Naive thymus-derived CD4-positive, alpha-beta T cell (primary cell): ENCODE measurements at regions not wholly inside any gene's neighbourhood (a gene's known extent, or its start where the extent isn't known, plus 50 kb on each side); places are given as distances from the start of the nearest gene placed in this dataset.

Experiments
- ATAC-seq: fragments of 150-1000 bp; cut with Tn5 transposase; 2 replicates; pipeline ENCODE4 v1.10.0; 2021; ENCODE audit warnings: mild to moderate bottlenecking, moderate library complexity
- CTCF ChIA-PET: fragments of 350-600 bp; sonication (Branson Sonifier 250); formaldehyde crosslinking; loops from one replicate; lab custom pipeline; 2021; ENCODE audit warnings: antibody characterized with exemption; lab: Charles Lee
- POLR2A ChIA-PET: fragments of 350-600 bp; sonication (Branson Sonifier 250); formaldehyde crosslinking; loops from one replicate; lab custom pipeline; 2021; ENCODE audit warnings: antibody characterized with exemption, inconsistent platforms; lab: Charles Lee
- DNase-seq, 9 donors: peaks; one replicate each; pipeline versions ENCODE4 v3.0.0 to v3.0.0-alpha.2; 2020 to 2022; ENCODE audit warnings: mixed read lengths in 1 of 9
- H3K27ac ChIP-seq: one replicate; pipeline ENCODE4 v1.7.0; 2013; ENCODE audit warnings: mild to moderate bottlenecking, low read depth, low read length, moderate library complexity
- H3K27me3 ChIP-seq, 2 donors: one replicate each; pipeline ENCODE4 v1.7.0; 2013; ENCODE audit warnings: low read length in 2 of 2, mild to moderate bottlenecking in 2 of 2, moderate library complexity in 2 of 2; ENCODE audit not compliant: control insufficient read depth in 2 of 2, insufficient read depth in 2 of 2
- H3K36me3 ChIP-seq, 3 experiments: 1 replicate in 2 of 3; 2 replicates in 1 of 3; pipeline ENCODE4 v1.7.0; 2013; ENCODE audit warnings: low read length in 3 of 3, mild to moderate bottlenecking in 3 of 3, moderate library complexity in 1 of 3; ENCODE audit not compliant: insufficient read depth in 3 of 3, control insufficient read depth in 2 of 3
- H3K4me1 ChIP-seq, 2 donors: one replicate each; pipeline ENCODE4 v1.7.0; 2013; ENCODE audit warnings: low read length in 2 of 2, mild to moderate bottlenecking in 2 of 2, moderate library complexity in 1 of 2; ENCODE audit not compliant: control insufficient read depth in 2 of 2, insufficient read depth in 2 of 2
- H3K4me3 ChIP-seq: 2 replicates; pipeline ENCODE4 v1.7.0; 2013; ENCODE audit warnings: mild to moderate bottlenecking, low read length
- H3K9me3 ChIP-seq, 3 experiments: 1 replicate in 2 of 3; 2 replicates in 1 of 3; pipeline ENCODE4 v1.7.0; 2013; ENCODE audit warnings: low read length in 3 of 3; ENCODE audit not compliant: control insufficient read depth in 2 of 3
- H3K27ac Mint-ChIP-seq, 9 donors: one replicate each; pipeline ENCODE4 v1.8.0; 2020 to 2022; ENCODE audit warnings: mixed read lengths in 9 of 9, mild to moderate bottlenecking in 8 of 9, moderate library complexity in 5 of 9, inconsistent platforms in 2 of 9
- H3K27me3 Mint-ChIP-seq, 5 donors: one replicate each; pipeline ENCODE4 v1.8.0; 2021 to 2022; ENCODE audit warnings: mixed read lengths in 5 of 5, mild to moderate bottlenecking in 1 of 5
- H3K36me3 Mint-ChIP-seq, 5 donors: one replicate each; pipeline ENCODE4 v1.8.0; 2020 to 2022; ENCODE audit warnings: mixed read lengths in 5 of 5, mild to moderate bottlenecking in 3 of 5, inconsistent platforms in 1 of 5
- H3K4me1 Mint-ChIP-seq, 7 donors: one replicate each; pipeline ENCODE4 v1.8.0; 2020 to 2022; ENCODE audit warnings: mixed read lengths in 7 of 7, mild to moderate bottlenecking in 3 of 7, inconsistent platforms in 1 of 7
- H3K4me3 Mint-ChIP-seq, 10 donors: one replicate each; pipeline ENCODE4 v1.8.0; 2020 to 2022; ENCODE audit warnings: mild to moderate bottlenecking in 10 of 10, mixed read lengths in 10 of 10, moderate library complexity in 6 of 10, inconsistent platforms in 2 of 10
- H3K9me3 Mint-ChIP-seq, 11 donors: one replicate each; pipeline ENCODE4 v1.8.0; 2020 to 2022; ENCODE audit warnings: mixed read lengths in 11 of 11, mild to moderate bottlenecking in 4 of 11, inconsistent platforms in 1 of 11, moderate library complexity in 1 of 11
- intact Hi-C, 2 donors: fragments of 100-400 bp; cut with micrococcal nuclease; formaldehyde crosslinking; loops; one replicate each; pipeline ENCODE4 v1.15.1; 2023

GRCh38 chr18:41458376-41458775, 496.7 kb upstream of the PIK3C3 start:
- Histone ChIP-seq H3K27ac (no peak overlapping the region), H3K4me1 (no peaks in the 10 kb centered on the region), H3K4me3 (no peak overlapping the region), H3K36me3 (no peaks in the 10 kb centered on the region), H3K27me3 (no peaks in the 10 kb centered on the region), H3K9me3 (no peaks in the 10 kb centered on the region)
- Mint-ChIP-seq H3K36me3 (no peaks in the 10 kb centered on the region), H3K4me1 (no peaks in the 10 kb centered on the region), H3K4me3 (no peak overlapping the region), H3K9me3 (peaks cover 0 to 30% (median 2%) of the 10 kb centered on the region in 11 donors), H3K27ac (no peak overlapping the region), H3K27me3 (no peaks in the 10 kb centered on the region)
- CTCF ChIA-PET, result no interaction called here
- DNase-seq (no peak), ATAC-seq (no peak)
- intact Hi-C loops, result no loop called here
- POLR2A ChIA-PET, result no interaction called here

- Histone ChIP-seq H3K9me3 (no peaks in the 10 kb centered on the region), H3K27me3 (no peaks in the 10 kb centered on the region), H3K4me3 (no peak overlapping the region), H3K27ac (no peak overlapping the region), H3K36me3 (no peaks in the 10 kb centered on the region), H3K4me1 (no peaks in the 10 kb centered on the region)
- Mint-ChIP-seq H3K9me3 (peaks cover 0 to 30% (median 2%) of the 10 kb centered on the region in 11 donors), H3K36me3 (no peaks in the 10 kb centered on the region), H3K4me3 (no peak overlapping the region), H3K27ac (no peak overlapping the region), H3K4me1 (no peaks in the 10 kb centered on the region), H3K27me3 (no peaks in the 10 kb centered on the region)
- ATAC-seq, result no peak
- POLR2A ChIA-PET, result no interaction called here
- CTCF ChIA-PET, result no interaction called here
- DNase-seq, result no peak
- intact Hi-C loops, result no loop called here
Measured at GRCh38 chr18:41457765-41458326, 497.2 kb upstream of the PIK3C3 start.

GRCh38 chr18:41456831-41457230, 498.2 kb upstream of the PIK3C3 start:
- no peak overlapping the region for H3K4me3 Mint-ChIP-seq
- ChIA-PET POLR2A (no interaction called here), CTCF (no interaction called here)
- H3K27ac Mint-ChIP-seq, result no peak overlapping the region
- ATAC-seq (no peak), DNase-seq (no peak)
- Histone ChIP-seq H3K4me1 (no peaks in the 10 kb centered on the region), H3K36me3 (no peaks in the 10 kb centered on the region), H3K27me3 (no peaks in the 10 kb centered on the region), H3K9me3 (no peaks in the 10 kb centered on the region), H3K27ac (no peak overlapping the region), H3K4me3 (no peak overlapping the region)
- peaks cover 0 to 33% (median 3%) of the 10 kb centered on the region in 11 donors for H3K9me3 Mint-ChIP-seq
- H3K36me3 Mint-ChIP-seq, result no peaks in the 10 kb centered on the region
- H3K27me3 Mint-ChIP-seq, result no peaks in the 10 kb centered on the region
- intact Hi-C loops, result no loop called here
- no peaks in the 10 kb centered on the region for H3K4me1 Mint-ChIP-seq

- no peaks in the 10 kb centered on the region for H3K9me3 ChIP-seq
- Mint-ChIP-seq H3K27ac (no peak overlapping the region), H3K4me1 (no peaks in the 10 kb centered on the region), H3K9me3 (peaks cover 0 to 32% (median 6%) of the 10 kb centered on the region in 11 donors), H3K4me3 (no peak overlapping the region), H3K36me3 (no peaks in the 10 kb centered on the region), H3K27me3 (no peaks in the 10 kb centered on the region)
- ChIA-PET CTCF (no interaction called here), POLR2A (no interaction called here)
- H3K27ac ChIP-seq, result no peak overlapping the region
- no peaks in the 10 kb centered on the region for H3K36me3 ChIP-seq
- no peak for DNase-seq
- no peaks in the 10 kb centered on the region for H3K27me3 ChIP-seq
- no peak for ATAC-seq
- intact Hi-C loops, result no loop called here
- H3K4me3 ChIP-seq, result no peak overlapping the region
- H3K4me1 ChIP-seq, result no peaks in the 10 kb centered on the region
Measured at GRCh38 chr18:41449612-41450011, 505.4 kb upstream of the PIK3C3 start.

- CTCF ChIA-PET, result no interaction called here
- H3K27ac ChIP-seq, result no peak overlapping the region
Measured at GRCh38 chr18:41444943-41445342, 510.1 kb upstream of the PIK3C3 start.

GRCh38 chr18:41436772-41437171, 518.3 kb upstream of the PIK3C3 start:
- Mint-ChIP-seq H3K4me3 (no peak overlapping the region), H3K27ac (no peak overlapping the region), H3K36me3 (no peaks in the 10 kb centered on the region), H3K4me1 (no peaks in the 10 kb centered on the region), H3K27me3 (no peaks in the 10 kb centered on the region), H3K9me3 (peaks cover 3 to 21% (median 7%) of the 10 kb centered on the region in 11 donors)
- no peak overlapping the region for H3K27ac ChIP-seq
- no peaks in the 10 kb centered on the region for H3K9me3 ChIP-seq
- no peak overlapping the region for H3K4me3 ChIP-seq
- no peaks in the 10 kb centered on the region for H3K4me1 ChIP-seq
- no peaks in the 10 kb centered on the region for H3K27me3 ChIP-seq
- intact Hi-C loops, result no loop called here
- POLR2A ChIA-PET, result no interaction called here
- CTCF ChIA-PET, result no interaction called here
- DNase-seq (no peak), ATAC-seq (no peak)
- no peaks in the 10 kb centered on the region for H3K36me3 ChIP-seq

More at GRCh38 chr18:41444943-41445342, 510.1 kb upstream of the PIK3C3 start:
- H3K4me3 ChIP-seq, result no peak overlapping the region
- H3K36me3 ChIP-seq, result no peaks in the 10 kb centered on the region
- no peaks in the 10 kb centered on the region for H3K4me1 ChIP-seq
- Mint-ChIP-seq H3K4me3 (no peak overlapping the region), H3K27me3 (no peaks in the 10 kb centered on the region), H3K27ac (no peak overlapping the region), H3K36me3 (no peaks in the 10 kb centered on the region), H3K4me1 (no peaks in the 10 kb centered on the region), H3K9me3 (peaks cover 1 to 19% (median 6%) of the 10 kb centered on the region in 11 donors)
- H3K27me3 ChIP-seq, result no peaks in the 10 kb centered on the region
- intact Hi-C loops, result no loop called here
- POLR2A ChIA-PET, result no interaction called here
- no peak for DNase-seq
- no peak for ATAC-seq
- no peaks in the 10 kb centered on the region for H3K9me3 ChIP-seq

GRCh38 chr18:41418598-41418997, 536.4 kb upstream of the PIK3C3 start:
- Mint-ChIP-seq H3K27ac (no peak overlapping the region), H3K4me3 (no peak overlapping the region), H3K27me3 (no peaks in the 10 kb centered on the region), H3K9me3 (peaks cover 2 to 25% (median 5%) of the 10 kb centered on the region in 11 donors), H3K36me3 (no peaks in the 10 kb centered on the region), H3K4me1 (no peaks in the 10 kb centered on the region)
- Histone ChIP-seq H3K9me3 (no peaks in the 10 kb centered on the region), H3K27ac (no peak overlapping the region), H3K4me3 (no peak overlapping the region), H3K4me1 (no peaks in the 10 kb centered on the region), H3K36me3 (no peaks in the 10 kb centered on the region), H3K27me3 (no peaks in the 10 kb centered on the region)
- ATAC-seq (no peak), DNase-seq (no peak)
- POLR2A ChIA-PET, result no interaction called here
- intact Hi-C loops, result no loop called here
- CTCF ChIA-PET, result no interaction called here
